IPS-15b (cell line): ENCODE measurements at regions not wholly inside any gene's neighbourhood (a gene's known extent, or its start where the extent isn't known, plus 50 kb on each side); places are given as distances from the start of the nearest gene placed in this dataset.

Source experiments
- H3K27me3 ChIP-seq: one replicate; pipeline ENCODE4 v1.6.1; 2013; ENCODE audit warnings: low read length; ENCODE audit not compliant: control insufficient read depth, insufficient read depth
- H3K36me3 ChIP-seq: one replicate; pipeline ENCODE4 v1.6.1; 2013; ENCODE audit warnings: low read length; ENCODE audit not compliant: control insufficient read depth, insufficient read depth
- H3K4me1 ChIP-seq: one replicate; pipeline ENCODE4 v1.6.1; 2013; ENCODE audit warnings: mild to moderate bottlenecking, low read length; ENCODE audit not compliant: control insufficient read depth, insufficient read depth
- H3K4me3 ChIP-seq: one replicate; pipeline ENCODE4 v1.5.1; 2013; ENCODE audit warnings: low read depth, low read length
- H3K9ac ChIP-seq: one replicate; pipeline ENCODE4 v1.6.1; 2013; ENCODE audit warnings: low read depth, mild to moderate bottlenecking, low read length
- H3K9me3 ChIP-seq: one replicate; pipeline ENCODE4 v1.6.1; 2013; ENCODE audit warnings: mild to moderate bottlenecking, low read length; ENCODE audit not compliant: control insufficient read depth, insufficient read depth

- no peaks in the 10 kb centered on the region for H3K4me1 ChIP-seq
- no peaks in the 10 kb centered on the region for H3K36me3 ChIP-seq
- H3K9me3 ChIP-seq = no peaks in the 10 kb centered on the region
- H3K9ac ChIP-seq = no peak overlapping the region
- H3K4me3 ChIP-seq = no peak overlapping the region
- H3K27me3 ChIP-seq = no peaks in the 10 kb centered on the region
Measured at GRCh38 chr7:67398916-67399315, 402.3 kb downstream of the TYW1 start.

- Histone ChIP-seq H3K4me1 (no peaks in the 10 kb centered on the region), H3K4me3 (no peak overlapping the region), H3K9me3 (no peaks in the 10 kb centered on the region), H3K27me3 (no peaks in the 10 kb centered on the region), H3K9ac (no peak overlapping the region), H3K36me3 (no peaks in the 10 kb centered on the region)
Measured at GRCh38 chr7:67401492-67401891, 404.9 kb downstream of the TYW1 start.

- Histone ChIP-seq H3K27me3 (no peaks in the 10 kb centered on the region), H3K36me3 (no peaks in the 10 kb centered on the region), H3K4me1 (no peaks in the 10 kb centered on the region), H3K9me3 (no peaks in the 10 kb centered on the region), H3K4me3 (no peak overlapping the region), H3K9ac (no peak overlapping the region)
Measured at GRCh38 chr7:67402280-67402679, 405.6 kb downstream of the TYW1 start.

GRCh38 chr7:67406976-67407375 lies 410.3 kb downstream of the TYW1 start:
- no peaks in the 10 kb centered on the region for H3K27me3 ChIP-seq
- H3K4me3 ChIP-seq = no peak overlapping the region
- H3K4me1 ChIP-seq = no peaks in the 10 kb centered on the region
- H3K36me3 ChIP-seq = no peaks in the 10 kb centered on the region
- no peaks in the 10 kb centered on the region for H3K9me3 ChIP-seq
- no peak overlapping the region for H3K9ac ChIP-seq

- H3K36me3 ChIP-seq = no peaks in the 10 kb centered on the region
- no peaks in the 10 kb centered on the region for H3K4me1 ChIP-seq
- H3K9ac ChIP-seq = no peak overlapping the region
- H3K9me3 ChIP-seq = no peaks in the 10 kb centered on the region
- no peaks in the 10 kb centered on the region for H3K27me3 ChIP-seq
- no peak overlapping the region for H3K4me3 ChIP-seq
Measured at GRCh38 chr7:67407392-67408071, 410.9 kb downstream of the TYW1 start.

GRCh38 chr7:67408109-67408508 lies 411.5 kb downstream of the TYW1 start:
- Histone ChIP-seq H3K9me3 (no peaks in the 10 kb centered on the region), H3K9ac (no peak overlapping the region), H3K4me1 (no peaks in the 10 kb centered on the region), H3K36me3 (no peaks in the 10 kb centered on the region), H3K4me3 (no peak overlapping the region), H3K27me3 (no peaks in the 10 kb centered on the region)

- Histone ChIP-seq H3K36me3 (no peaks in the 10 kb centered on the region), H3K4me1 (peaks cover 10% of the 10 kb centered on the region)
Measured at GRCh38 chr7:67413670-67414069, 417.0 kb downstream of the TYW1 start.

GRCh38 chr7:67414858-67415257 lies 418.2 kb downstream of the TYW1 start:
- Histone ChIP-seq H3K9ac (no peak overlapping the region), H3K9me3 (no peaks in the 10 kb centered on the region), H3K27me3 (no peaks in the 10 kb centered on the region), H3K4me1 (peaks cover 10% of the 10 kb centered on the region), H3K4me3 (no peak overlapping the region), H3K36me3 (no peaks in the 10 kb centered on the region)

More at GRCh38 chr7:67413670-67414069, 417.0 kb downstream of the TYW1 start:
- H3K27me3 ChIP-seq = no peaks in the 10 kb centered on the region
- H3K9me3 ChIP-seq = no peaks in the 10 kb centered on the region
- no peak overlapping the region for H3K9ac ChIP-seq
- H3K4me3 ChIP-seq = no peak overlapping the region

GRCh38 chr7:67422601-67423000 lies 426.0 kb downstream of the TYW1 start:
- Histone ChIP-seq H3K9me3 (no peaks in the 10 kb centered on the region), H3K9ac (no peak overlapping the region)

GRCh38 chr7:67423065-67423464 lies 426.4 kb downstream of the TYW1 start:
- no peaks in the 10 kb centered on the region for H3K27me3 ChIP-seq
- H3K4me3 ChIP-seq = no peak overlapping the region
- H3K9ac ChIP-seq = no peak overlapping the region
- no peaks in the 10 kb centered on the region for H3K36me3 ChIP-seq
- no peaks in the 10 kb centered on the region for H3K9me3 ChIP-seq
- H3K4me1 ChIP-seq = no peaks in the 10 kb centered on the region

More at GRCh38 chr7:67422601-67423000, 426.0 kb downstream of the TYW1 start:
- no peaks in the 10 kb centered on the region for H3K4me1 ChIP-seq
- no peaks in the 10 kb centered on the region for H3K36me3 ChIP-seq
- no peaks in the 10 kb centered on the region for H3K27me3 ChIP-seq
- no peak overlapping the region for H3K4me3 ChIP-seq

GRCh38 chr7:67426654-67427053 lies 430.0 kb downstream of the TYW1 start:
- H3K4me3 ChIP-seq = no peak overlapping the region
- no peaks in the 10 kb centered on the region for H3K9me3 ChIP-seq
- H3K9ac ChIP-seq = no peak overlapping the region
- no peaks in the 10 kb centered on the region for H3K4me1 ChIP-seq
- no peaks in the 10 kb centered on the region for H3K36me3 ChIP-seq
- no peaks in the 10 kb centered on the region for H3K27me3 ChIP-seq

- no peaks in the 10 kb centered on the region for H3K27me3 ChIP-seq
- H3K9ac ChIP-seq = no peak overlapping the region
- peaks cover 5% of the 10 kb centered on the region for H3K9me3 ChIP-seq
- no peaks in the 10 kb centered on the region for H3K36me3 ChIP-seq
- H3K4me1 ChIP-seq = no peaks in the 10 kb centered on the region
- no peak overlapping the region for H3K4me3 ChIP-seq
Measured at GRCh38 chr7:67429735-67430134, 433.1 kb downstream of the TYW1 start.
